ENCODE measurements at regions not wholly inside any gene's neighbourhood (a gene's known extent, or its start where the extent isn't known, plus 50 kb on each side); places are given as distances from the start of the nearest gene placed in this dataset.

GRCh38 chr5:28877050-28877449 is 1838.7 kb upstream of the CDH9 start:
- H3K27ac ChIP-seq, result no peak overlapping the region
- no peak for TF ChIP-seq CTCF (IDR thresholded peaks at IDR 0.05)
- TF ChIP-seq ZFX (IDR thresholded peaks at IDR 0.05; ENCODE audit: borderline replicate concordance), result no peak

GRCh38 chr5:28864006-28864405 is 1825.6 kb upstream of the CDH9 start:
- no peak overlapping the region for H3K27ac ChIP-seq
- TF ChIP-seq ZFX (IDR thresholded peaks at IDR 0.05; ENCODE audit: borderline replicate concordance), result no peak
- TF ChIP-seq CTCF (IDR thresholded peaks at IDR 0.05), result no peak

GRCh38 chr5:28862860-28863196 is 1824.4 kb upstream of the CDH9 start:
- TF ChIP-seq CTCF (IDR thresholded peaks at IDR 0.05) (no peak), ZFX (IDR thresholded peaks at IDR 0.05; ENCODE audit: borderline replicate concordance) (no peak)
- H3K27ac ChIP-seq, result peak overlapping the region; percentile 65

- TF ChIP-seq CTCF (IDR thresholded peaks at IDR 0.05) (no peak), ZFX (IDR thresholded peaks at IDR 0.05; ENCODE audit: borderline replicate concordance) (no peak)
- peak overlapping the region; percentile 65 for H3K27ac ChIP-seq
Measured at GRCh38 chr5:28862137-28862859, 1823.9 kb upstream of the CDH9 start.

DNA sequence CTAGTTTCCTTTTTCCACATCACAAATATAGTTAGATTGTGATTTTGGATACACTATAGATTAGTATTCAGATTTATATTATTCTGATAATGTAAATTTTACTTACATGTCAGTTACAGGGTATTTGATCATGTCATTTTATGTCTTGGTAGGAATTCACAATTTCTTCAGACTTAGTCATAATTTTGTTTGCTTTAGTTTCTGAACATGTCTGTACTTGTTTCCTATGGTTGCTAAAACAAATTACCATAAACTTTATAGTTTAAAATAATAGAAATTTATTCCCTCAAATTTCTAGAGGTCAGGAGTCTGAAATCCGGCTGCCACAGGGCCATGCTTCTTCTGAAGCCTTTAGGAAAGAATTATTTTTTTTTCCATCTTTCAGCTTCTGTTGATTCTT is 1817.2 kb upstream of the CDH9 start:
- no peak for TF ChIP-seq ZFX (IDR thresholded peaks at IDR 0.05; ENCODE audit: borderline replicate concordance)
- TF ChIP-seq CTCF (IDR thresholded peaks at IDR 0.05), result no peak

GRCh38 chr5:28850320-28850921 is 1812.0 kb upstream of the CDH9 start:
- H3K27ac ChIP-seq, result no peak overlapping the region
- TF ChIP-seq CTCF (IDR thresholded peaks at IDR 0.05), result no peak
- TF ChIP-seq ZFX (IDR thresholded peaks at IDR 0.05; ENCODE audit: borderline replicate concordance), result no peak

More for the DNA sequence above, 1817.2 kb upstream of the CDH9 start:
- H3K27ac ChIP-seq, result no peak overlapping the region

- no peak overlapping the region for H3K27ac ChIP-seq
- TF ChIP-seq CTCF (IDR thresholded peaks at IDR 0.05), result no peak
- no peak for TF ChIP-seq ZFX (IDR thresholded peaks at IDR 0.05; ENCODE audit: borderline replicate concordance)
Measured at GRCh38 chr5:28831042-28831441, 1792.7 kb upstream of the CDH9 start.
